BJ (cell line): ENCODE measurements at regions not wholly inside any gene's neighbourhood (a gene's known extent, or its start where the extent isn't known, plus 50 kb on each side); places are given as distances from the start of the nearest gene placed in this dataset.

Experiments
- CTCF ChIA-PET: fragments of 350-600 bp; formaldehyde crosslinking; extraction: SDS; loops from one replicate; lab custom pipeline; 2021; ENCODE audit warnings: antibody characterized with exemption, inconsistent platforms; lab: Yijun Ruan, JAX
- POLR2A ChIA-PET: fragments of 300-600 bp; sonication (Branson Sonifier 250); formaldehyde crosslinking; extraction: SDS; loops from one replicate; lab custom pipeline; 2021; ENCODE audit warnings: antibody characterized with exemption; lab: Charles Lee
- DNase-seq: peaks from one replicate; pipeline ENCODE4 v3.0.0-alpha.2; 2011; ENCODE audit warnings: low read depth
- H3K27me3 ChIP-seq: 2 replicates; pipeline ENCODE4 v1.6.0; 2011; ENCODE audit warnings: low read length; ENCODE audit not compliant: control insufficient read depth, insufficient read depth
- H3K36me3 ChIP-seq: 2 replicates; pipeline ENCODE4 v1.5.1; 2011; ENCODE audit warnings: low read length; ENCODE audit not compliant: control insufficient read depth, insufficient read depth
- H3K4me3 ChIP-seq: 2 replicates; pipeline ENCODE4 v1.5.1; 2011; ENCODE audit warnings: low read depth, mild to moderate bottlenecking, control low read depth, low read length
- TF ChIP-seq, protein P1 (sequence below): IDR thresholded peaks from 2 replicates; pipeline ENCODE4 v1.5.1; 2011; ENCODE audit warnings: low read depth, mild to moderate bottlenecking, control low read depth, inconsistent platforms, low read length, moderate library complexity; ENCODE audit not compliant: insufficient read depth

DNA sequence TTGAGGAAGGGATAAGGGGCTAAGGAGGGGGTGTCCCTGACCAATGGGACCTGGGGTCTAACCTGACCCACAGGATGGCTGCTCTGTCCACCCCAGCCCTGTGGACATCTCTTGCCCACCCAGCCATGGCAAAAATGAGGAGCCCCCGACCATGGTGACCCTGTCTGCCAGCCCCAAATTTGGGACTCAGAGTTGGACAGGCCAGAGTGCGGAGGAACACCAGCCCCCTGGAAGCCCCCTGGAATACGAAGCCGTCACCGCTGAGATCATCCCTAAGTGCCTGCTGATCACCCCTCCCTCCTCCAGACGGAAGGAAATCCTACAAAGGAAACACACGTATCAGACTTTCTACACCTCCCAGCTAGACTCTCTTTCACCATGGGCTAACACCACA lies 119.3 kb downstream of the SIK1 start:
- Histone ChIP-seq H3K36me3 (no peaks in the 10 kb centered on the region), H3K27me3 (no peaks in the 10 kb centered on the region; the same call in 1 of the 2 replicates), H3K4me3 (no peak overlapping the region)
- TF ChIP-seq, protein P1, sequence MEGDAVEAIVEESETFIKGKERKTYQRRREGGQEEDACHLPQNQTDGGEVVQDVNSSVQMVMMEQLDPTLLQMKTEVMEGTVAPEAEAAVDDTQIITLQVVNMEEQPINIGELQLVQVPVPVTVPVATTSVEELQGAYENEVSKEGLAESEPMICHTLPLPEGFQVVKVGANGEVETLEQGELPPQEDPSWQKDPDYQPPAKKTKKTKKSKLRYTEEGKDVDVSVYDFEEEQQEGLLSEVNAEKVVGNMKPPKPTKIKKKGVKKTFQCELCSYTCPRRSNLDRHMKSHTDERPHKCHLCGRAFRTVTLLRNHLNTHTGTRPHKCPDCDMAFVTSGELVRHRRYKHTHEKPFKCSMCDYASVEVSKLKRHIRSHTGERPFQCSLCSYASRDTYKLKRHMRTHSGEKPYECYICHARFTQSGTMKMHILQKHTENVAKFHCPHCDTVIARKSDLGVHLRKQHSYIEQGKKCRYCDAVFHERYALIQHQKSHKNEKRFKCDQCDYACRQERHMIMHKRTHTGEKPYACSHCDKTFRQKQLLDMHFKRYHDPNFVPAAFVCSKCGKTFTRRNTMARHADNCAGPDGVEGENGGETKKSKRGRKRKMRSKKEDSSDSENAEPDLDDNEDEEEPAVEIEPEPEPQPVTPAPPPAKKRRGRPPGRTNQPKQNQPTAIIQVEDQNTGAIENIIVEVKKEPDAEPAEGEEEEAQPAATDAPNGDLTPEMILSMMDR, result no peak
- CTCF ChIA-PET, result no interaction called here
- POLR2A ChIA-PET, result no interaction called here
- DNase-seq, result no peak

- Histone ChIP-seq H3K4me3 (no peak overlapping the region), H3K36me3 (no peaks in the 10 kb centered on the region), H3K27me3 (no peaks in the 10 kb centered on the region; the same call in 1 of the 2 replicates)
- TF ChIP-seq, protein P1, result no peak
- ChIA-PET POLR2A (no interaction called here), CTCF (no interaction called here)
- DNase-seq, result no peak
Observed at GRCh38 chr21:43306911-43307676, 119.8 kb downstream of the SIK1 start.

GRCh38 chr21:43306391-43306790 lies 120.5 kb downstream of the SIK1 start:
- Histone ChIP-seq H3K27me3 (no peaks in the 10 kb centered on the region; the same call in 1 of the 2 replicates), H3K4me3 (no peak overlapping the region), H3K36me3 (no peaks in the 10 kb centered on the region)
- DNase-seq, result no peak
- POLR2A ChIA-PET, result no interaction called here
- CTCF ChIA-PET, result interaction anchor here (1.4 kb wide), 1 partner anchor 10 kb away, joined by 3 read pairs; no protein-coding TSS in a partner anchor
- TF ChIP-seq, protein P1, result no peak

- POLR2A ChIA-PET, result no interaction called here
- H3K4me3 ChIP-seq, result no peak overlapping the region
- TF ChIP-seq, protein P1, result no peak
- no peaks in the 10 kb centered on the region for H3K27me3 ChIP-seq
- no peaks in the 10 kb centered on the region for H3K36me3 ChIP-seq
- no peak for DNase-seq
- CTCF ChIA-PET, result interaction anchor here (1.4 kb wide), 1 partner anchor 9 kb away, joined by 3 read pairs; no protein-coding TSS in a partner anchor
Observed at GRCh38 chr21:43305811-43306311, 121.1 kb downstream of the SIK1 start.

DNA sequence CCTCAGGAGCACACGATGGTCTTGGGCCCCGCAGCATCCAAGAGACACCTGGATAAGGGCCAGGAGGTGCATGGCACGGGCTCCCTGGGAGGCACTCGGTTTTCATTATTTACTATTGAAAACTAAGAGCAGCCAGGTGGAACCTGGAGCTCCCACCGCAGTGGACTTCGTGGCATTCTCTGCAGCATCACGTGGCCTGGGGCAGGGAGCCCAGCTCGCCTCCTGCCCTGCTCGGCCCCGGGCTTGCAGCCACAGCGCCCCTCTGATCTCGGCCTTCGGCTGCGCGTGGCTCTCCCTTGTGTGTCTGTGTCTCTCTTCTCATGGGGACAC lies 121.6 kb downstream of the SIK1 start:
- POLR2A ChIA-PET, result no interaction called here
- Histone ChIP-seq H3K4me3 (no peak overlapping the region), H3K27me3 (no peaks in the 10 kb centered on the region), H3K36me3 (no peaks in the 10 kb centered on the region)
- DNase-seq, result no peak
- CTCF ChIA-PET, result interaction anchor here (1.4 kb wide), 1 partner anchor 8 kb away, joined by 3 read pairs; no protein-coding TSS in a partner anchor
- TF ChIP-seq, protein P1, result no peak
